GM23248 (cell line): ENCODE measurements at regions not wholly inside any gene's neighbourhood (a gene's known extent, or its start where the extent isn't known, plus 50 kb on each side); places are given as distances from the start of the nearest gene placed in this dataset.

ENCODE experiments used
- EZH2 ChIP-seq: fragments of 200-600 bp; sonication (generic); IDR thresholded peaks from 2 replicates; pipeline ENCODE4 v1.6.1; 2018; ENCODE audit warnings: antibody characterized with exemption, mild to moderate bottlenecking; ENCODE audit not compliant: insufficient read depth, poor library complexity, severe bottlenecking
- EZH2phosphoT487 ChIP-seq: fragments of 200-600 bp; sonication (generic); IDR thresholded peaks from 2 replicates; pipeline ENCODE4 v1.6.1; 2018; ENCODE audit warnings: antibody characterized with exemption, moderate library complexity, mild to moderate bottlenecking, low read depth; ENCODE audit not compliant: insufficient read depth

DNA sequence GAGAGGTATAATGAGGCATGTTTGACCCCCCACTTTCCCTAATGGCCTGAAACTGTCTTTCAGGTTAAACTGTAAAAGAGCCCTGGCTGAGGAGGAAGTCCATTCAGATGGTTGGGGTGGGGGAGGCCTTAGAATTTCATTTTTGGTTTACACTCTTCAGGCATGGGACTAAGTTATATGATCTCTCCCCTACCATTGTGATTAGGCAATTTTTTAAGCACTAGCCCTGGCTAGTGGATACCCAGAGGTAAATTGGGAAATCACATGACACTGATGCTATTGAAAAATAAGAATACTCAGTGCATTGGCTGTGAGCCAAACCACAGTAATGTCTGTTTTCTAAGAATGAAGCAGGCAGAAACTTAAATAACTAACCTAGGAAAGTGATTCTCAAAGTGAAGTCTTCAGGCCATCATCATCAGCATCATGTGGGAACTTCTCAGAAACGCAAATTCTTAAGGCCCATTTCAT is 149.7 kb downstream of the RRAGB start:
- TF ChIP-seq EZH2phosphoT487 (no peak), EZH2 (no peak)
